GM23338 (cell line): ENCODE measurements at regions not wholly inside any gene's neighbourhood (a gene's known extent, or its start where the extent isn't known, plus 50 kb on each side); places are given as distances from the start of the nearest gene placed in this dataset.

Experiments
- ATAC-seq: fragments of 200-7000 bp; cut with Tn5 transposase; 3 replicates; pipeline ENCODE4 v1.9.1; 2020
- DNase-seq: peaks from one replicate; pipeline ENCODE4 v3.0.0-alpha.2; 2015; ENCODE audit warnings: low spot score
- H2AFZ ChIP-seq: fragments of 200-600 bp; sonication (generic); 2 replicates; pipeline ENCODE4 v1.8.0; 2016; ENCODE audit warnings: antibody characterized with exemption, mild to moderate bottlenecking, moderate library complexity
- H3F3A ChIP-seq: fragments of 200-600 bp; sonication (generic); replicated peaks from 2 replicates; pipeline ENCODE4 v1.8.0; 2017; ENCODE audit warnings: antibody characterized with exemption, mixed run types, low read depth
- H3K27ac ChIP-seq: fragments of 200-600 bp; sonication (generic); 2 replicates; pipeline ENCODE4 v1.6.1; 2016; ENCODE audit warnings: low read depth
- H3K27me3 ChIP-seq: fragments of 200-600 bp; sonication (generic); 2 replicates; pipeline ENCODE4 v1.8.0; 2016; ENCODE audit warnings: mild to moderate bottlenecking, mixed run types, moderate library complexity; ENCODE audit not compliant: insufficient read depth
- H3K36me3 ChIP-seq: fragments of 200-600 bp; sonication (generic); 2 replicates; pipeline ENCODE4 v1.8.0; 2016; ENCODE audit warnings: mild to moderate bottlenecking; ENCODE audit not compliant: insufficient read depth
- H3K4me1 ChIP-seq: fragments of 200-600 bp; sonication (generic); 2 replicates; pipeline ENCODE4 v1.8.0; 2016; ENCODE audit warnings: mild to moderate bottlenecking, moderate library complexity; ENCODE audit not compliant: insufficient read depth
- H3K4me2 ChIP-seq: fragments of 200-600 bp; sonication (generic); 2 replicates; pipeline ENCODE4 v1.7.1; 2017; ENCODE audit warnings: mixed run types
- H3K4me3 ChIP-seq: fragments of 200-600 bp; sonication (generic); 2 replicates; pipeline ENCODE4 v1.6.1; 2016; ENCODE audit warnings: mixed run types
- H3K79me2 ChIP-seq: fragments of 200-600 bp; sonication (generic); replicated peaks from 2 replicates; pipeline ENCODE4 v1.8.0; 2017; ENCODE audit warnings: mild to moderate bottlenecking; ENCODE audit not compliant: insufficient read depth
- H3K9me2 ChIP-seq: fragments of 200-600 bp; sonication (generic); 2 replicates; pipeline ENCODE4 v1.8.0; 2017; ENCODE audit not compliant: insufficient read depth
- H4K20me1 ChIP-seq: fragments of 200-600 bp; sonication (generic); replicated peaks from 2 replicates; pipeline ENCODE4 v1.8.0; 2017; ENCODE audit warnings: mild to moderate bottlenecking; ENCODE audit not compliant: insufficient read depth
- H3K27ac Mint-ChIP-seq: 2 replicates; pipeline ENCODE4 v1.8.0; 2020; ENCODE audit warnings: inconsistent platforms, mild to moderate bottlenecking, moderate library complexity, mixed read lengths
- H3K27me3 Mint-ChIP-seq: 3 replicates; pipeline ENCODE4 v1.8.0; 2022; ENCODE audit warnings: low read depth, mild to moderate bottlenecking, moderate library complexity, mixed read lengths, inconsistent platforms; ENCODE audit not compliant: insufficient read depth, poor library complexity
- H3K36me3 Mint-ChIP-seq: 3 replicates; pipeline ENCODE4 v1.8.0; 2021; ENCODE audit warnings: low read depth, mild to moderate bottlenecking, inconsistent platforms, moderate library complexity, mixed read lengths
- H3K4me1 Mint-ChIP-seq: 3 replicates; pipeline ENCODE4 v1.8.0; 2020; ENCODE audit warnings: mild to moderate bottlenecking, inconsistent platforms, mixed read lengths
- H3K4me3 Mint-ChIP-seq: 3 replicates; pipeline ENCODE4 v1.8.0; 2021; ENCODE audit warnings: moderate library complexity, mild to moderate bottlenecking, inconsistent platforms, mixed read lengths
- H3K9me3 Mint-ChIP-seq: 3 replicates; pipeline ENCODE4 v1.8.0; 2020; ENCODE audit warnings: moderate library complexity, mild to moderate bottlenecking, inconsistent platforms, mixed read lengths
- CREB1 ChIP-seq: fragments of 250-450 bp; sonication (Bioruptor Pico); IDR thresholded peaks from 2 replicates; pipeline ENCODE4 v1.5.0; 2020; ENCODE audit warnings: low read depth, mild to moderate bottlenecking, moderate library complexity
- NANOG ChIP-seq: IDR thresholded peaks from 2 replicates; pipeline ENCODE4 v1.6.1; 2016; ENCODE audit warnings: antibody characterized with exemption, borderline replicate concordance
- REST ChIP-seq: IDR thresholded peaks from one replicate; pipeline ENCODE4 v1.6.1; 2018; ENCODE audit warnings: antibody characterized with exemption; ENCODE audit not compliant: unreplicated experiment
- ZNF114 ChIP-seq: fragments of 250-450 bp; sonication (Bioruptor Pico); IDR thresholded peaks from 2 replicates; pipeline ENCODE4 v1.5.0; 2020; ENCODE audit warnings: mild to moderate bottlenecking, moderate library complexity
- ZNF462 ChIP-seq: fragments of 250-450 bp; sonication (Bioruptor Pico); IDR thresholded peaks from 2 replicates; pipeline ENCODE4 v1.5.0; 2020; ENCODE audit warnings: mild to moderate bottlenecking, moderate library complexity
- TF ChIP-seq, protein P1 (sequence below): IDR thresholded peaks from 2 replicates; pipeline ENCODE4 v1.6.1; 2016; ENCODE audit warnings: antibody characterized with exemption
- TF ChIP-seq, protein P2 (sequence below), 2 experiments: fragments of 200-600 bp in 1 of 2; sonication (generic) in 1 of 2; conservative IDR thresholded peaks; 2 replicates each; pipeline versions ENCODE4 v1.5.1 to v1.6.1; 2016 to 2017; ENCODE audit warnings: antibody characterized with exemption in 2 of 2, low read depth in 2 of 2, mild to moderate bottlenecking in 2 of 2, moderate library complexity in 1 of 2

DNA sequence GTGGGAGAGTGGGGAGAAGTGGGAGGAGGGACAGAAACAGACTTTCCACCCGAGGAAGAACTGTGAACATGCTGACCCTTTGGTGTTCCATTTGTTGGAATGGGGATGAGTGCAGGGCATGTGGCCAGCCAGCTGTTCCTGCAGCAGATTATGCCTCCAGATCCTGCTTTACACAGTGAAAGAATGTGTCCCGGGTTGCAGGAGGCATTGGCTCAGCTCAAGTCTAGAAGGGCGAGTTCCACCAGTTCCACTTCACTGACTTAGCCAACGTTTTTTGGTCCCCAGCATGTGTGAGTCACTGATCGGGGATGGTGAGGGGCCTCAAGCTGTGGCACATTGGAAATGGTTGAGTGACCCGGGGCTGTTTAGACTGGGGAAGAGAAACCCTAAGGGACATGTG is 307.0 kb upstream of the ROPN1 start:
- Mint-ChIP-seq H3K36me3 (no peaks in the 10 kb centered on the region), H3K27me3 (no peaks in the 10 kb centered on the region), H3K9me3 (no peaks in the 10 kb centered on the region), H3K4me3 (no peak overlapping the region), H3K4me1 (peaks cover 12% of the 10 kb centered on the region), H3K27ac (no peak overlapping the region)
- DNase-seq, result no peak
- no peaks in the 10 kb centered on the region for H4K20me1 ChIP-seq
- no peak overlapping the region for H3K4me3 ChIP-seq
- H3K4me1 ChIP-seq, result no peaks in the 10 kb centered on the region
- H3K79me2 ChIP-seq, result no peaks in the 10 kb centered on the region
- H2AFZ ChIP-seq, result no peak overlapping the region
- no peak for ATAC-seq
- no peaks in the 10 kb centered on the region for H3K27me3 ChIP-seq
- no peaks in the 10 kb centered on the region for H3K9me2 ChIP-seq
- H3F3A ChIP-seq, result no peaks in the 10 kb centered on the region
- no peak for TF ChIP-seq REST
- TF ChIP-seq NANOG, result no peak
- TF ChIP-seq ZNF114, result no peak
- TF ChIP-seq ZNF462 (CRISPR knock-in tag), result no peak
- TF ChIP-seq, protein P1, sequence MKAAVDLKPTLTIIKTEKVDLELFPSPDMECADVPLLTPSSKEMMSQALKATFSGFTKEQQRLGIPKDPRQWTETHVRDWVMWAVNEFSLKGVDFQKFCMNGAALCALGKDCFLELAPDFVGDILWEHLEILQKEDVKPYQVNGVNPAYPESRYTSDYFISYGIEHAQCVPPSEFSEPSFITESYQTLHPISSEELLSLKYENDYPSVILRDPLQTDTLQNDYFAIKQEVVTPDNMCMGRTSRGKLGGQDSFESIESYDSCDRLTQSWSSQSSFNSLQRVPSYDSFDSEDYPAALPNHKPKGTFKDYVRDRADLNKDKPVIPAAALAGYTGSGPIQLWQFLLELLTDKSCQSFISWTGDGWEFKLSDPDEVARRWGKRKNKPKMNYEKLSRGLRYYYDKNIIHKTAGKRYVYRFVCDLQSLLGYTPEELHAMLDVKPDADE, result no peak
- TF ChIP-seq, protein P2, sequence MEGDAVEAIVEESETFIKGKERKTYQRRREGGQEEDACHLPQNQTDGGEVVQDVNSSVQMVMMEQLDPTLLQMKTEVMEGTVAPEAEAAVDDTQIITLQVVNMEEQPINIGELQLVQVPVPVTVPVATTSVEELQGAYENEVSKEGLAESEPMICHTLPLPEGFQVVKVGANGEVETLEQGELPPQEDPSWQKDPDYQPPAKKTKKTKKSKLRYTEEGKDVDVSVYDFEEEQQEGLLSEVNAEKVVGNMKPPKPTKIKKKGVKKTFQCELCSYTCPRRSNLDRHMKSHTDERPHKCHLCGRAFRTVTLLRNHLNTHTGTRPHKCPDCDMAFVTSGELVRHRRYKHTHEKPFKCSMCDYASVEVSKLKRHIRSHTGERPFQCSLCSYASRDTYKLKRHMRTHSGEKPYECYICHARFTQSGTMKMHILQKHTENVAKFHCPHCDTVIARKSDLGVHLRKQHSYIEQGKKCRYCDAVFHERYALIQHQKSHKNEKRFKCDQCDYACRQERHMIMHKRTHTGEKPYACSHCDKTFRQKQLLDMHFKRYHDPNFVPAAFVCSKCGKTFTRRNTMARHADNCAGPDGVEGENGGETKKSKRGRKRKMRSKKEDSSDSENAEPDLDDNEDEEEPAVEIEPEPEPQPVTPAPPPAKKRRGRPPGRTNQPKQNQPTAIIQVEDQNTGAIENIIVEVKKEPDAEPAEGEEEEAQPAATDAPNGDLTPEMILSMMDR (conservative IDR thresholded peaks at IDR 0.05; ENCODE audit: low read depth in 2 of 2), result no peak
- no peak for TF ChIP-seq CREB1 (CRISPR knock-in tag)
- no peaks in the 10 kb centered on the region for H3K36me3 ChIP-seq
- H3K27ac ChIP-seq, result no peak overlapping the region
- H3K4me2 ChIP-seq, result no peak overlapping the region
